Astrocyte (in vitro differentiated cells and primary cell): ENCODE measurements at regions not wholly inside any gene's neighbourhood (a gene's known extent, or its start where the extent isn't known, plus 50 kb on each side); places are given as distances from the start of the nearest gene placed in this dataset.

Experiments used
- DNase-seq: peaks from one replicate; pipeline ENCODE4 v3.0.0-alpha.2; 2010; ENCODE audit warnings: low read depth
- FAIRE-seq: peaks from 2 replicates; lab custom pipeline; 2011; peaks lifted over from hg19 to GRCh38; lab: Jason Lieb, UNC
- H2AFZ ChIP-seq: 2 replicates; pipeline ENCODE4 v1.6.0; 2012; ENCODE audit warnings: low read depth, low read length, inconsistent platforms
- H3K27ac ChIP-seq: 2 replicates; pipeline ENCODE4 v1.5.1; 2011; ENCODE audit warnings: low read depth, low read length, inconsistent platforms
- H3K27me3 ChIP-seq: 2 replicates; pipeline ENCODE4 v1.6.0; 2011; ENCODE audit warnings: low read length, inconsistent platforms; ENCODE audit not compliant: insufficient read depth
- H3K36me3 ChIP-seq: 2 replicates; pipeline ENCODE4 v1.5.1; 2011; ENCODE audit warnings: low read length, inconsistent platforms; ENCODE audit not compliant: insufficient read depth
- H3K4me1 ChIP-seq: 2 replicates; pipeline ENCODE4 v1.5.1; 2011; ENCODE audit warnings: low read length, inconsistent platforms; ENCODE audit not compliant: insufficient read depth
- H3K4me2 ChIP-seq: 2 replicates; pipeline ENCODE4 v1.6.0; 2012; ENCODE audit warnings: low read length, inconsistent platforms
- H3K4me3 ChIP-seq: 2 replicates; pipeline ENCODE4 v1.5.1; 2011; ENCODE audit warnings: low read depth, mild to moderate bottlenecking, low read length, inconsistent platforms; ENCODE audit not compliant: insufficient read depth
- H3K79me2 ChIP-seq: 2 replicates; pipeline ENCODE4 v1.6.0; 2012; ENCODE audit warnings: mild to moderate bottlenecking, low read length, inconsistent platforms; ENCODE audit not compliant: insufficient read depth
- H3K9ac ChIP-seq: 2 replicates; pipeline ENCODE4 v1.6.0; 2012; ENCODE audit warnings: mild to moderate bottlenecking, low read length, inconsistent platforms
- H3K9me3 ChIP-seq: 2 replicates; pipeline ENCODE4 v1.5.1; 2012; ENCODE audit warnings: low read depth, mild to moderate bottlenecking, low read length, inconsistent platforms; ENCODE audit not compliant: insufficient read depth
- H4K20me1 ChIP-seq: 2 replicates; pipeline ENCODE4 v1.6.0; 2012; ENCODE audit warnings: low read length, inconsistent platforms; ENCODE audit not compliant: insufficient read depth
- H3K27ac Mint-ChIP-seq: one replicate; pipeline ENCODE4 v1.8.0; 2021; ENCODE audit warnings: mild to moderate bottlenecking, mixed read lengths; ENCODE audit not compliant: unreplicated experiment
- H3K27me3 Mint-ChIP-seq: one replicate; pipeline ENCODE4 v1.8.0; 2021; ENCODE audit warnings: low read depth, mixed read lengths; ENCODE audit not compliant: unreplicated experiment
- H3K36me3 Mint-ChIP-seq: one replicate; pipeline ENCODE4 v1.8.0; 2021; ENCODE audit warnings: low read depth, mixed read lengths; ENCODE audit not compliant: unreplicated experiment
- H3K4me1 Mint-ChIP-seq: one replicate; pipeline ENCODE4 v1.8.0; 2021; ENCODE audit warnings: low read depth, mixed read lengths; ENCODE audit not compliant: unreplicated experiment
- H3K4me3 Mint-ChIP-seq: one replicate; pipeline ENCODE4 v1.8.0; 2021; ENCODE audit warnings: mild to moderate bottlenecking, moderate library complexity, mixed read lengths; ENCODE audit not compliant: unreplicated experiment
- H3K9me3 Mint-ChIP-seq: one replicate; pipeline ENCODE4 v1.8.0; 2021; ENCODE audit warnings: mild to moderate bottlenecking, mixed read lengths; ENCODE audit not compliant: unreplicated experiment
- CTCF ChIP-seq: IDR thresholded peaks from 2 replicates; pipeline ENCODE4 v1.5.1; 2011; ENCODE audit warnings: low read depth, mild to moderate bottlenecking, inconsistent platforms, low read length, moderate library complexity; ENCODE audit not compliant: insufficient read depth
- EZH2 ChIP-seq: IDR thresholded peaks from 2 replicates; pipeline ENCODE4 v1.6.1; 2012; ENCODE audit warnings: mild to moderate bottlenecking, low read length, inconsistent platforms; ENCODE audit not compliant: insufficient read depth

- FAIRE-seq (no peak), DNase-seq (no peak)
- H3K4me1 Mint-ChIP-seq, result peaks cover 16% of the 10 kb centered on the region
- H3K9me3 Mint-ChIP-seq, result peaks cover 5% of the 10 kb centered on the region
- no peak overlapping the region for H2AFZ ChIP-seq
- H3K79me2 ChIP-seq, result no peaks in the 10 kb centered on the region
- no peaks in the 10 kb centered on the region for H3K4me1 ChIP-seq
- no peaks in the 10 kb centered on the region for H3K36me3 Mint-ChIP-seq
- no peaks in the 10 kb centered on the region for H3K9me3 ChIP-seq
- peaks cover 5% of the 10 kb centered on the region for H3K27me3 Mint-ChIP-seq
- H3K4me2 ChIP-seq, result no peak overlapping the region
- H3K4me3 ChIP-seq, result no peak overlapping the region
- no peaks in the 10 kb centered on the region for H3K36me3 ChIP-seq
- no peaks in the 10 kb centered on the region for H3K27me3 ChIP-seq
- no peak overlapping the region for H3K9ac ChIP-seq
- H4K20me1 ChIP-seq, result no peaks in the 10 kb centered on the region
- no peak overlapping the region for H3K27ac Mint-ChIP-seq
- TF ChIP-seq CTCF, result no peak
- no peak for TF ChIP-seq EZH2
- no peak overlapping the region for H3K27ac ChIP-seq
- H3K4me3 Mint-ChIP-seq, result no peak overlapping the region
Measured at GRCh38 chr9:23545728-23546127, 280.3 kb downstream of the ELAVL2 start.

GRCh38 chr9:23551311-23551721 is 274.7 kb downstream of the ELAVL2 start:
- peaks cover 5% of the 10 kb centered on the region for H3K4me1 Mint-ChIP-seq
- TF ChIP-seq EZH2 (no peak), CTCF (no peak)
- no peak overlapping the region for H3K27ac ChIP-seq
- no peak overlapping the region for H3K9ac ChIP-seq
- no peak for FAIRE-seq
- no peak overlapping the region for H2AFZ ChIP-seq
- H3K27ac Mint-ChIP-seq, result no peak overlapping the region
- no peaks in the 10 kb centered on the region for H3K4me1 ChIP-seq
- peaks cover 17% of the 10 kb centered on the region for H3K27me3 Mint-ChIP-seq
- DNase-seq, result no peak
- H3K36me3 Mint-ChIP-seq, result no peaks in the 10 kb centered on the region
- H3K4me2 ChIP-seq, result no peak overlapping the region
- no peaks in the 10 kb centered on the region for H3K9me3 ChIP-seq
- no peaks in the 10 kb centered on the region for H4K20me1 ChIP-seq
- no peaks in the 10 kb centered on the region for H3K79me2 ChIP-seq
- H3K4me3 Mint-ChIP-seq, result no peak overlapping the region
- H3K9me3 Mint-ChIP-seq, result peaks cover 5% of the 10 kb centered on the region
- H3K4me3 ChIP-seq, result no peak overlapping the region
- no peaks in the 10 kb centered on the region for H3K36me3 ChIP-seq
- no peaks in the 10 kb centered on the region for H3K27me3 ChIP-seq

GRCh38 chr9:23551929-23552707 is 273.9 kb downstream of the ELAVL2 start:
- no peak for FAIRE-seq
- peaks cover 10% of the 10 kb centered on the region for H3K4me1 Mint-ChIP-seq
- H3K27me3 Mint-ChIP-seq, result peaks cover 17% of the 10 kb centered on the region
- H3K36me3 Mint-ChIP-seq, result no peaks in the 10 kb centered on the region
- Histone ChIP-seq H3K4me2 (no peak overlapping the region), H3K4me3 (no peak overlapping the region), H3K36me3 (no peaks in the 10 kb centered on the region), H3K9ac (no peak overlapping the region), H3K79me2 (no peaks in the 10 kb centered on the region), H4K20me1 (no peaks in the 10 kb centered on the region), H2AFZ (no peak overlapping the region), H3K9me3 (no peaks in the 10 kb centered on the region), H3K27me3 (no peaks in the 10 kb centered on the region), H3K4me1 (no peaks in the 10 kb centered on the region), H3K27ac (no peak overlapping the region)
- no peak overlapping the region for H3K27ac Mint-ChIP-seq
- DNase-seq, result no peak
- peaks cover 4% of the 10 kb centered on the region for H3K9me3 Mint-ChIP-seq
- no peak overlapping the region for H3K4me3 Mint-ChIP-seq
- TF ChIP-seq CTCF (no peak), EZH2 (no peak)
